ENCODE measurements at regions not wholly inside any gene's neighbourhood (a gene's known extent, or its start where the extent isn't known, plus 50 kb on each side); places are given as distances from the start of the nearest gene placed in this dataset.

GRCh38 chr9:115207003-115207836 lies 89.3 kb upstream of the TNC start:
- no peak overlapping the region for H3K27ac ChIP-seq (ENCODE audit: low read depth in 1 of 2, low read length in 1 of 2)
- H3K4me1 ChIP-seq (ENCODE audit: control insufficient read depth in 2 of 2, insufficient read depth in 2 of 2, low read length in 2 of 2), result no peaks in the 10 kb centered on the region
- H3K4me3 ChIP-seq (ENCODE audit: low read length in 2 of 2), result no peak overlapping the region
- H3K27me3 ChIP-seq (ENCODE audit: control insufficient read depth in 2 of 2, insufficient read depth in 1 of 2, low read length in 1 of 2), result no peaks in the 10 kb centered on the region
- 60% methylated on average over 3 of the region's 3 CpGs for WGBS
- no peak for DNase-seq (ENCODE audit: low read depth in 6 of 9, low spot score in 9 of 9)
- H3K36me3 ChIP-seq (ENCODE audit: control insufficient read depth in 2 of 2, insufficient read depth in 2 of 2, low read length in 1 of 2), result no peaks in the 10 kb centered on the region
- no peaks in the 10 kb centered on the region for H3K9me3 ChIP-seq (ENCODE audit: control insufficient read depth in 2 of 2, insufficient read depth in 1 of 2, low read length in 1 of 2)

DNA sequence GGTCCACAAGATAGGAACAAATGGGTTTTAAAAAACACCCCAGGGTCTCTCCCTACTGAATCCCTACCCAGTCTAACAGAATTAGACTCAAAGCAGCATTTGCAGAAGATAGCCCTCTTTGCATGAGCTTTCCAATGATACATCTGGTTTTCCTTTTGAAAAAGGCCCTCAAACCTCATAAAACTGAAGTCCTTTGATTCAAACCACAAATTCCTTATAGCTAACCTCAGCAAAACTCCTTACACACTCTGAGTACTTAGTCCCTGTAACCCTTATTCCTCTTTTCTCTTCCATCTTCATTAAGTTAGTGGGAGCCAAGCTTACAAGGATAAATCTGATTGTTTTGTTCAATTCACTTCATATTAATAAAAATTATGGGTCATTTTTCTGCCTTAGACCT lies 90.5 kb upstream of the TNC start:
- Histone ChIP-seq H3K4me3 (ENCODE audit: low read length in 2 of 2) (no peak overlapping the region), H3K9me3 (ENCODE audit: control insufficient read depth in 2 of 2, insufficient read depth in 1 of 2, low read length in 1 of 2) (no peaks in the 10 kb centered on the region), H3K27me3 (ENCODE audit: control insufficient read depth in 2 of 2, insufficient read depth in 1 of 2, low read length in 1 of 2) (no peaks in the 10 kb centered on the region), H3K27ac (ENCODE audit: low read depth in 1 of 2, low read length in 1 of 2) (no peak overlapping the region), H3K4me1 (ENCODE audit: control insufficient read depth in 2 of 2, insufficient read depth in 2 of 2, low read length in 2 of 2) (no peaks in the 10 kb centered on the region), H3K36me3 (ENCODE audit: control insufficient read depth in 2 of 2, insufficient read depth in 2 of 2, low read length in 1 of 2) (no peaks in the 10 kb centered on the region)
- DNase-seq (ENCODE audit: low read depth in 6 of 9, low spot score in 9 of 9), result no peak

- H3K27ac ChIP-seq (ENCODE audit: low read depth in 1 of 2, low read length in 1 of 2), result no peak overlapping the region
- DNase-seq (ENCODE audit: low read depth in 6 of 9, low spot score in 9 of 9), result no peak
- no peaks in the 10 kb centered on the region for H3K27me3 ChIP-seq (ENCODE audit: control insufficient read depth in 2 of 2, insufficient read depth in 1 of 2, low read length in 1 of 2)
- H3K36me3 ChIP-seq (ENCODE audit: control insufficient read depth in 2 of 2, insufficient read depth in 2 of 2, low read length in 1 of 2), result no peaks in the 10 kb centered on the region
- no peak overlapping the region for H3K4me3 ChIP-seq (ENCODE audit: low read length in 2 of 2)
- H3K4me1 ChIP-seq (ENCODE audit: control insufficient read depth in 2 of 2, insufficient read depth in 2 of 2, low read length in 2 of 2), result no peaks in the 10 kb centered on the region
- WGBS, result 67% methylated on average over 2 of the region's 2 CpGs
- H3K9me3 ChIP-seq (ENCODE audit: control insufficient read depth in 2 of 2, insufficient read depth in 1 of 2, low read length in 1 of 2), result no peaks in the 10 kb centered on the region
These were observed 91.8 kb upstream of the TNC start for GRCh38 chr9:115209601-115210306.

DNA sequence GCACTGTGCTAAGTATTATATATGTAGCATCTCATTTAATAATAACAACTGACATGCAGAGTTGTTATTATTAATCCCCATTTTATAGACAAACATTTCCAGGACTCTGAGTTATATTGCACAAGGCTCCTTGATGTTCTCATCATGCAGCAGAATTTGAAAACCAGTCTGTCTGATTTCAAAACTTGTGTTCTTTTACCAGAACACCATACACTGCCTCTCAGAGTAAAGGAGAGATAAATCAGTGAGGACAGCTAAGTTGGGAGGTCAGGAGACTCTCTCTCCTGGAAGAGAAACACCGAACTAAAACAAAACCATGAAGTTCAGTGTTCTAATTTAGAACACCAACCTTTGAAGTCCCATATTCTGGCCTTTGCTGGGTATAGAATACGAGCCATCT lies 92.7 kb upstream of the TNC start:
- no peaks in the 10 kb centered on the region for H3K4me1 ChIP-seq (ENCODE audit: control insufficient read depth in 2 of 2, insufficient read depth in 2 of 2, low read length in 2 of 2)
- WGBS, result 96% methylated on average over 2 of the region's 2 CpGs
- DNase-seq (ENCODE audit: low read depth in 6 of 9, low spot score in 9 of 9), result no peak
- no peaks in the 10 kb centered on the region for H3K9me3 ChIP-seq (ENCODE audit: control insufficient read depth in 2 of 2, insufficient read depth in 1 of 2, low read length in 1 of 2)
- H3K27ac ChIP-seq (ENCODE audit: low read depth in 1 of 2, low read length in 1 of 2), result no peak overlapping the region
- no peaks in the 10 kb centered on the region for H3K27me3 ChIP-seq (ENCODE audit: control insufficient read depth in 2 of 2, insufficient read depth in 1 of 2, low read length in 1 of 2)
- no peaks in the 10 kb centered on the region for H3K36me3 ChIP-seq (ENCODE audit: control insufficient read depth in 2 of 2, insufficient read depth in 2 of 2, low read length in 1 of 2)
- H3K4me3 ChIP-seq (ENCODE audit: low read length in 2 of 2), result no peak overlapping the region

DNA sequence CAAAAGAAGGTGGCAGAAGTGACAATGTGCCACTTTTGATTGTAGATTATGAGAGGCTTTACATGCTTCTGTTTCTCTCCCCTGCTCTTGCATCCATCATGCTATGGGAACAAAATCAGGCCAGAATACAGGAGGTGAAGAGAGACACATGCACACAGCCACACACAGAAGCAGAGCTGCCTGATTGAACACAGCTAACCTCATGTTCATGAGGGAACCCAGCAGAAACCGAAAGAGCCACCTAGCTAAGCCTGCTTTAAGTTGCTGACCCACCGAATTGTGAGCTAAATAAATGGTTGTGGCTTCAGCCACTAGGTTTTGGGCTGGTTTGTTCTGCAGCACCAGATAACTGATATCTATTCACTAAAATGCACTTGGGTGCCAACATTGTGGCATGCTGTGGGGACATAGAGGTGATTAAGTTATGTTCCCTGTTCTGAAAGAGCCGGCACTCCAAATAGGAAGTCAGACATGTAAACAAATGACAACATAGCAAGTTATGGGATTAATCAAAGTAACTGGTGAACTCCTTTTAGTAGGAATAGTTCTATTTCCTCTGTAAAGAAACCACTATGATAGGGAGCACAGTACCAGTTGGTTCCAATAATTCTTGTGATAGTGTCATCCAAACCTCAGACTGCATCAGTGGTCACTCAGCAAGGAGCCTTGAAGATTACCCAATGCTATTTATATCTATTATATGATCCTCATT lies 93.6 kb upstream of the TNC start:
- 78% methylated on average over 3 of the region's 3 CpGs for WGBS
- Histone ChIP-seq H3K4me1 (ENCODE audit: control insufficient read depth in 2 of 2, insufficient read depth in 2 of 2, low read length in 2 of 2) (no peaks in the 10 kb centered on the region), H3K9me3 (ENCODE audit: control insufficient read depth in 2 of 2, insufficient read depth in 1 of 2, low read length in 1 of 2) (no peaks in the 10 kb centered on the region), H3K36me3 (ENCODE audit: control insufficient read depth in 2 of 2, insufficient read depth in 2 of 2, low read length in 1 of 2) (no peaks in the 10 kb centered on the region), H3K4me3 (ENCODE audit: low read length in 2 of 2) (no peak overlapping the region), H3K27me3 (ENCODE audit: control insufficient read depth in 2 of 2, insufficient read depth in 1 of 2, low read length in 1 of 2) (no peaks in the 10 kb centered on the region), H3K27ac (ENCODE audit: low read depth in 1 of 2, low read length in 1 of 2) (no peak overlapping the region)
- DNase-seq (ENCODE audit: low read depth in 6 of 9, low spot score in 9 of 9), result no peak

GRCh38 chr9:115212125-115212605 lies 94.2 kb upstream of the TNC start:
- Histone ChIP-seq H3K4me3 (ENCODE audit: low read length in 2 of 2) (no peak overlapping the region), H3K27ac (ENCODE audit: low read depth in 1 of 2, low read length in 1 of 2) (no peak overlapping the region)
- DNase-seq (ENCODE audit: low read depth in 6 of 9, low spot score in 9 of 9), result no peak

DNA sequence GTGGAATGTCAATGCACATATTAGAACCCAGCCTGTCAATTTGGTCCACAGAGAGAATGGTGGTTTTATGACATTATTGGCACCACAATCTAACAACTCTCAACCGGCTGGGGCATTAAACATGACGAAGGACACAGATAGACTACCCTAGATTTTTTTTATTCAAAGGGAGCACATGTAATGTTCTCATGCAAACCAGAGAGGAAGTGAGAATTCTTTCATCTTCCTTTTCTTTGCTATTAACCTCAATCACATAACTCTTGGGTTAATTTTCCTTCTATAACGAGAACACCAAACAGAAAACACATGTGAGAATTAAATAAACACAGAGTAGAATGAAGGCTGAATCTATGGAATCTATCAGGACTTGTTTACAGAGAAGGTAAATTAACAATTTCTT lies 94.9 kb upstream of the TNC start:
- no peaks in the 10 kb centered on the region for H3K4me1 ChIP-seq (ENCODE audit: control insufficient read depth in 2 of 2, insufficient read depth in 2 of 2, low read length in 2 of 2)
- WGBS, result 92% methylated on average over 3 of the region's 3 CpGs

More at GRCh38 chr9:115212125-115212605, 94.2 kb upstream of the TNC start:
- H3K9me3 ChIP-seq (ENCODE audit: control insufficient read depth in 2 of 2, insufficient read depth in 1 of 2, low read length in 1 of 2), result no peaks in the 10 kb centered on the region
- H3K4me1 ChIP-seq (ENCODE audit: control insufficient read depth in 2 of 2, insufficient read depth in 2 of 2, low read length in 2 of 2), result no peaks in the 10 kb centered on the region
- H3K27me3 ChIP-seq (ENCODE audit: control insufficient read depth in 2 of 2, insufficient read depth in 1 of 2, low read length in 1 of 2), result no peaks in the 10 kb centered on the region
- no peaks in the 10 kb centered on the region for H3K36me3 ChIP-seq (ENCODE audit: control insufficient read depth in 2 of 2, insufficient read depth in 2 of 2, low read length in 1 of 2)

DNA sequence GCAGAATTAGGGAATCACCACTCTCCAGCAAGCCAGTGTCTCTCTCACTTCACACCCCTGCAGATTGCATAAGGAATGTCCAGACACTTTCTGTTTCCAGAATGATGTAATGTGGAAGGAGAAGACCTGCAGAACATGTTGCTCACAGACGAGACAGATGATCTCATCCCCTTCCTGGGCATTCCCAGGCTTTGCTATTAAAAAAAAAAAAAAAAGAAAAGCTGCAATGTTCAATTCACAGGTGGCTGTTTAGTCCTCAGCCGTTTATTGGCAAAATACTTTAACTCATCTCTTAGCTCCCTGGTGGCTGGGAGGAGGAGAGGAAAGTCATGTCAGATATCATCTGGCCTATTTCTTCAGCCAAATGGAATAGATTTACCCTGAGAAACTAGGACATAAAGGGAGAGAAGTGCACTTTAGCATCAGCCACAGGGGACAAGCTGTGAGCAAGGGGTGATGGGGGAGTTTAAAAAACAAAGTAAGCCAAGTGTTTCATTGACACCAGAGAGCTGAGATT lies 95.9 kb upstream of the TNC start:
- DNase-seq (ENCODE audit: low read depth in 6 of 9, low spot score in 9 of 9), result peak in 1 of 9 donors; percentile 7
- 83% methylated on average over 2 of the region's 2 CpGs for WGBS
- no peaks in the 10 kb centered on the region for H3K4me1 ChIP-seq (ENCODE audit: control insufficient read depth in 2 of 2, insufficient read depth in 2 of 2, low read length in 2 of 2)
- H3K4me3 ChIP-seq (ENCODE audit: low read length in 2 of 2), result no peak overlapping the region
- no peaks in the 10 kb centered on the region for H3K36me3 ChIP-seq (ENCODE audit: control insufficient read depth in 2 of 2, insufficient read depth in 2 of 2, low read length in 1 of 2)
- no peaks in the 10 kb centered on the region for H3K9me3 ChIP-seq (ENCODE audit: control insufficient read depth in 2 of 2, insufficient read depth in 1 of 2, low read length in 1 of 2)
- no peaks in the 10 kb centered on the region for H3K27me3 ChIP-seq (ENCODE audit: control insufficient read depth in 2 of 2, insufficient read depth in 1 of 2, low read length in 1 of 2)
- peak overlapping the region in 1 of 2 donors; percentile 8 for H3K27ac ChIP-seq (ENCODE audit: low read depth in 1 of 2, low read length in 1 of 2)

More for the DNA sequence above, 94.9 kb upstream of the TNC start:
- Histone ChIP-seq H3K4me3 (ENCODE audit: low read length in 2 of 2) (no peak overlapping the region), H3K36me3 (ENCODE audit: control insufficient read depth in 2 of 2, insufficient read depth in 2 of 2, low read length in 1 of 2) (no peaks in the 10 kb centered on the region), H3K27ac (ENCODE audit: low read depth in 1 of 2, low read length in 1 of 2) (no peak overlapping the region), H3K27me3 (ENCODE audit: control insufficient read depth in 2 of 2, insufficient read depth in 1 of 2, low read length in 1 of 2) (no peaks in the 10 kb centered on the region), H3K9me3 (ENCODE audit: control insufficient read depth in 2 of 2, insufficient read depth in 1 of 2, low read length in 1 of 2) (no peaks in the 10 kb centered on the region)
- DNase-seq (ENCODE audit: low read depth in 6 of 9, low spot score in 9 of 9), result no peak

DNA sequence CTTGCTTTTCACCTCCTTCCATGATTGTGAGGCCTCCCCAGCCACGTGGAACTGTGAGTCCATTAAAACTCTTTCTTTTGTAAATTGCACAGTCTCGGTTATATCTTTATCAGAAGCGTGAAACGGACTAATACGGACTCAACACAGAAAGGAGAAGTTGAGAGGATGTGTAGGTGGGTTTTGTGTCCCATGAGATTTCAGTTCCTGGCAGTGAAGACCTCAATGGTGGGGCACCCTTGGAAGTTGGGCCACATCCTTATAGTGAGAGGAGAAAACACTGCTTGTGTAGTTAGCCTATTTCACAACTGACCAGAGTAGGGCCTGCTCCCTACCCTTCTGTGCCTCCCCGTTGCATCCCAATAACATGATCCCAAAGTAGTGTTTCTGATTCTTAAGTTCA lies 98.9 kb upstream of the TNC start:
- 87% methylated on average over 6 of the region's 6 CpGs for WGBS
- Histone ChIP-seq H3K27ac (ENCODE audit: low read depth in 1 of 2, low read length in 1 of 2) (no peak overlapping the region), H3K27me3 (ENCODE audit: control insufficient read depth in 2 of 2, insufficient read depth in 1 of 2, low read length in 1 of 2) (no peaks in the 10 kb centered on the region), H3K4me1 (ENCODE audit: control insufficient read depth in 2 of 2, insufficient read depth in 2 of 2, low read length in 2 of 2) (no peaks in the 10 kb centered on the region), H3K4me3 (ENCODE audit: low read length in 2 of 2) (no peak overlapping the region), H3K36me3 (ENCODE audit: control insufficient read depth in 2 of 2, insufficient read depth in 2 of 2, low read length in 1 of 2) (no peaks in the 10 kb centered on the region), H3K9me3 (ENCODE audit: control insufficient read depth in 2 of 2, insufficient read depth in 1 of 2, low read length in 1 of 2) (no peaks in the 10 kb centered on the region)
- DNase-seq (ENCODE audit: low read depth in 6 of 9, low spot score in 9 of 9), result no peak
